GM18520 (cell line): ENCODE measurements at regions not wholly inside any gene's neighbourhood (a gene's known extent, or its start where the extent isn't known, plus 50 kb on each side); places are given as distances from the start of the nearest gene placed in this dataset.

ENCODE experiments used
- ATAC-seq: cut with Tn5 transposase; IDR thresholded peaks from one replicate; pipeline ENCODE4 v1.9.1; 2021; ENCODE audit not compliant: unreplicated experiment

DNA sequence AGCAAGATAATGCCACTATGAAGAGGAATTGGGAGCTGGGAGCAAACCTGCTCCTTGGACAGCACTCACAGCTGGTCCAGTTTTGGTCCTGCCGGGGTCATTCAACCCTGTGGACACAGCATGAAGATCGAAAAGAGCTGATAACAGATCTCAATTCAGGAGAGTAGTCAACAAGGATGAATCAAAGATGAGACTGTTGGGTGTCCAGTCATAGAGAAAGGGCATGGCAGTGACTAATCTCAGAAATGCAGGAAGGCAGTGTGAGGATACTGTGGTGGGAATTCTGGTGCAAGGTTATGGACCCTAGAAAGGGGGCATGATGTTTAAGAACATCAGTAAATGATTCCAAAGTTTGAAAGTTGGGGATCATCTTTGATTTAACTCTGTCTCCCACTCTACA lies 261.4 kb upstream of the ZP4 start:
- ATAC-seq = no peak

- ATAC-seq = no peak
Observed at GRCh38 chr1:238143038-238143437, 252.3 kb upstream of the ZP4 start.

DNA sequence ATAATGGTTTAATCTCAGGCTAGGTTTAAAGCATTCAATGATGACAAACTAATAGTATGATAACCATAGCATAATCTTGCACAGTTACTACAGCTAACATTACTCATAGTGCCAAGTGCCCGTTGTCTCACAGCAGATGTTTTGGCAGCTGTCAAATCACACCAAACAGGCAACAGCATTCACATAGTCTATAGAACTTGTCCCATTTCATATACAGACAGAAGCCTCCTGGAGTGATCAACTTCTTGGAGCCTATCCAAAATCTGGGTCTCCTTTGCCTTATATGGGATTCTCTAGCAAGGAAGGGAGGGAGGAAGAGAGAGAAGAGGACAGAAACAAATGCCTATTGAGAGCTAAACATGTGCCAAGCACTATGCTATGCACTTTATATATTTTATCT lies 250.6 kb upstream of the ZP4 start:
- ATAC-seq = no peak

- ATAC-seq = no peak
Observed at GRCh38 chr1:238139713-238140112, 249.0 kb upstream of the ZP4 start.

DNA sequence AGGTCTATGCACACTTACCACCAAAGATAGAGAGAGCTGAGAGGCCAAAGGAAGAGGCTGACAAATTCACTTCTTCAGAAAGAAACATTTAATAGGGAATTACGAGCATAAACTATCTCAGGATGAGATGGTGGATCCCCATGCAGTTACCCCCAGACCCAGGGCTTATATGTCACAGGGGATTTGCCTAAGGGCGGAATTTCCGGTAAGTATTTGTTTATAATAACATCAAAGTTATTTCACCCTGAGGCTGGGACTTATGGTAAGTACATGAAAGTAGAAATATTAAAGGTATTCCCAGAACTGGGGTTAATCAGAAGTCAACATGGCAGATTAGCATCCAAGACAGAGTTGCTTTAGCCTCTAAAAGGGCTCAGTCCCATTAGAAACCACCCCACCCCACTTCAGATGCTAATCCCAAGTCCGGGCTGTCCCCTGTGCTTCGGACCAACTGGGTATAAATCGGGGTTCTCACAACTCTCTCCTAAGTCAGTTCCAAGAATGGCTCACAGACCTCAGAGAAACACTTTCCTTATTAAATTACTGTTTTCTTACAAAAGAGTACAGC lies 247.4 kb upstream of the ZP4 start:
- ATAC-seq = no peak

DNA sequence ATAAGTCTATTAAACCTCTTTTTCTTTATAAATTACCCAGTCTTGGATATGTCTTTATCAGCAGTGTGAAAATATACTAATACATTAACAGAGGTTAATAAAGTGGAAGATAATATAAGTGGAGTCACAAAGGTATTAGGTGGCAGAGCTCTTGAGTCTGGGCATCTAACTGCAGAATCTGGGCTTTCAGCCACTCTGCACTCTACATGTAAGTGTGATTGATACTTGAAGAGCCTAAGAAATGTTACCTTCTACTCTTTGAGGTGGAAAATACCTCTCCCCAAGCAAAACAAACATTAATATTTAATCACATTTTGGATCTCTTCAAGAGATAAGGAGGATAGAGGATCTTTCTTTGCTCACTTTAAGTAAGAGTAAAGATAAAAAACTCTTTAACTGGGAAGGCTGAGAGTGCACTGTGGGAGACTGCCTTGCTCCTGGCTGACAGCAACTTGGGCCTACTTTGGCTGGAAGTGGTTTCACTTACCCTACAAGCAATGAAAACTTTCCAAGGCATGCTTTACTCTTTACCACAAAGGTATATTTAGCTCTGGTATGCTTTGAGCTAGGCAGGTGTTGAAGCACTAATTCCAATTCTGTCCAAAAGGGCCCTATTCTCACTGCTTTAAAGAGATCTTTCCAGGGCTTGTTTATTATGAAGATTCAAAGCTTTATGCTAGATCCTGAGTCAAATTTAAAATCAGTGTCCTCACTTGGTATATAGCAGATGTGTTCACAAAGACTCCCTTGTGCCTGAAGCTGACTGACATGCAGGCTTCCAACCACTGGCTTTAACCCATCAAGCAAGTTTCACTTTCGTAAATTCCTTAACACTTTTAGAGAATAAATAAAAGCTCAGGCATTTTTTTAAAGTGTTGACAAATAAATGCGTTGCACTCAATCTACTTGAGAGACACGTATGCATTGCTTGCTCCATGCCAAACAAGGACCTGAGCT lies 245.3 kb upstream of the ZP4 start:
- no peak for ATAC-seq

DNA sequence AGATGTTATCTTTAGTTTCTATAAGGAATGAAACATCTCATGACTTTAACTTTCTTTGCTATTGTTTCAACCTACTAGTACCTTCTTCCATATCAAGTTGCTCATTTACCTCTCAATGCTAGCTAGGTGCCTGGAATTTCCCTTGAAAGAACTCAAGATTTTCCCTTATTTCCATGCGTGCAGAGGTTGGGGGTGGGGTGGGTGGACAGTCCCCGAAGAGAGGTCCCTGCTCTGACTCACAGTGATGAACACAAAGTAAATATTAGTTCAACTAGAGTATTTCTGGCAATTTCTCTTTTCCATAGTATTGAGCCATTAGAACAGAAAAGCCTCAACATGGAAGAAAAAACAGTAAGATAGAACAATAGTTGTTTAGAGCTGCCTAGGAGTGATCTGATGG lies 239.0 kb upstream of the ZP4 start:
- no peak for ATAC-seq

DNA sequence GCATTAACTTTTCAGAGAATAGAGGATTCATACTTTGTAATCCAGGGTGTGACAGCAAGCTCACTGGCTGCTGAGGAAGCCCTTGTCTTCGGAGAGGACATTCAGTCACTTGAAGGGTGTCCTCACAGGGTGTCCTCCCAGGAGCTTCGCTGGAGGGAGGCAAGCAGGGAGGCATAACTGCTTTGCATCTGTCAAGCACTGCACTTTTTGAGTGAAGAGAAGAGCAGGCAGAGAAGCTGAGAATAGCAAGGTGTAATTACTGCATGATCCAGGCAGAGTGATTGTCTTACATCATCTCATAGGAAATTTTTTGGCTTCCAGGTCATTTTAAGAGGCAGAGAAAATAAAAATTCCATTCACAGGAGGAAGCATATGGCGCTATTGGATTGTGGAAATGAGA lies 232.5 kb upstream of the ZP4 start:
- ATAC-seq = no peak

DNA sequence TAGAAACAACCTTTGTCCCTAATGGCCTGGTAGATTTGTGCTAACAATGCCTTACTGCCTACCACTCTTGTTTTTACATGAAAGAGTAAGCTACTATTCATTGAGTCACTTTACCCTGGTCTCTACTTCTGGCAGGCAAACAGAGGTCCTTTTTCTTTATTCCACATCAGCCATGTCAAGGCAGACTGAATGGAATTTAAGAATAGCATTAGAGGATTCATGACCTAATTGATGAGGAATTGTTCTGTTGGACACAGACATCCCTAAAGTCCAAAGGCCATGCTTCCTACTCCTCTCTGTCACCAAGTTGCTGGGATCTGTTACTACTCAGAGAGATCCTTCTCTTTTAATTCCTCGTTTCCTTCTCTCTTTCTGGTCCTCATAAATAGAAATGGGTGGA lies 229.1 kb upstream of the ZP4 start:
- ATAC-seq = no peak

DNA sequence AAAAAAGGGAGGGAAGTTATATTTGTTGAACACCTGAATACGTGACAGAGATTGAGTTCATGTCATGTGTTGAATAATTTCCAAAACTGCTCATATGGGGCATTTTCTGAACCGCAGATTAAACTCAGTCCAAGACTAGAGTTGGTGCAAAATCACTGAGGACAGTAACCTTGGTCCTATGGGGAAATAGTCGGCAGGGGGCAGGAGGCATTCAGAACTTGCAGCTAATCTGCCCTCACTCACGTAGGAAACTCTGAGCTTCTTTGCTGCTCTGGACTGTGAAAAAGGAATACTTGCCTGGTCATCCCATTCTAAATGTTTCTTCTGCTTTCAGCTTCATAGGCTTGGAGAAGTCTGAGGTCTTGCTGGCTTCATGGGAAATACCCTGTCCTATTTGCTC lies 228.3 kb upstream of the ZP4 start:
- no peak for ATAC-seq

- no peak for ATAC-seq
Observed at GRCh38 chr1:238115852-238116251, 225.1 kb upstream of the ZP4 start.

DNA sequence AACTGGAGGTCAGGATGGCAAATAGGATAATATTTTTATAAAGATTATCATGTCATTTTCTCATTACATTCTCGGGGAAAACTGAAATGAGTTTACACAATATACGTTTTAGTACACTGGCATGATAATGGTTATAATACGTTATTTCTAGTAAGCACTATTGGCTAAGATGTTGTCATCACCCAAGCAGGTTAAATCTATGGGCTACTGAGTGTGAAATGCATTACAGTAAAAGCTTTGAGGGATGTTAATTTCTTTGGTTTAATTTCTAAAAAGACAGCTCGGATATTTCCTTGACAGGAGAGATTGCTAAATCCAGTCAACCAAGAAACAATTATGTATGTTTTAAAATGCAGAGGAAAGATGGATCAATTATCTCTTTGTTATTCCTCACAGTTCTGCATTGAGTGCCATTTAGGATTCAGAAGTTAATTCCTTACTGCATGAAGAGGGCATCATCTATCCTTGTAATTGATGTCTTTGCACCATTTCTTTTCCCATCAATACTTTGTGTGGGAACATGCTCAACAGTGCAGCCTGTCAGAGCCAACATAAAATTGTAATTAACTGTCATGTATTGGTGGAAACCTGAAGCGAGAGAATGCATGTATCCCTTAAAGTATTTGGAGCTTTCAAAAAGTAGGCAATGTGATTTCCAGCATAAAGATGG lies 222.4 kb upstream of the ZP4 start:
- ATAC-seq = no peak

- no peak for ATAC-seq
Observed at GRCh38 chr1:238111516-238111915, 220.8 kb upstream of the ZP4 start.

DNA sequence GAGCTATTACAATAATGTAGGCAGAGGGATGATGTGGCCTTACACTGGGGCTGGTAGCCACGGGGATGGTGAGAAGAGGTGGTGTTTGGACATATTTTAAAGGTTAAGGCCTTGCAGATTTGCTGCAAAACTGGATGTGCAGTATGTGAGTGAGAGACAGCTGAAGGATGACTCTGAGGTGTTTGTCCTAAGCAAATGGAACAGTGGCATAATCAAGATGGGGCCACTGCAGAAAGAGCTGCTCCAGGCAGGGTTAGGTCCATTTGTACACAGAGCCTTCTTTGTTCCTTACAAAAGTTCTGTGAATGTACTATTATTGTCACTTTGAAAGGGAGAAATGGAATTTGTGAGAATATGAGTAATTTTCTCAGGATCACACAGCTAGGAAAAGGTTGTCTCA lies 220.4 kb upstream of the ZP4 start:
- ATAC-seq = no peak

- ATAC-seq = no peak
Observed at GRCh38 chr1:238108417-238108816, 217.7 kb upstream of the ZP4 start.

- no peak for ATAC-seq
Observed at GRCh38 chr1:238107322-238107721, 216.6 kb upstream of the ZP4 start.

DNA sequence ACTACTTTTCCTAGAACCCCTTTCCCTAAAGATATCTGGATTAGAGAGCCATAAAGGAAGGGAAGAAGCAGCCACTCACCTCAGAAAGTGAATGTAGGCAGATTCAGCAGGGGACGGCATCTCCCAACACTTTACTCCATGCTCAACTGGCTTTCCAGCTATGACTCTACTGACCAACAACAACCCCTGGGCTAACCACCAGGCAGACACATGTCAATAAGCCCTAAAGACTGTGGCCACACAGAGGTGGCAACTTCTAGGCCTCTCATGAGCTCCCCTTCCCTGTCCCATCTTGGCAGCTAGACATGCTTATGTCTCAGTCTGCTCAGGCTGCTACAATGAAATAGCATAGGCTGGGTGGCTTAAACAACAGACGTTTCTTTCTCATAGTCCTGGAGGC lies 214.0 kb upstream of the ZP4 start:
- ATAC-seq = no peak

GRCh38 chr1:238101923-238102322 lies 211.2 kb upstream of the ZP4 start:
- ATAC-seq = no peak

DNA sequence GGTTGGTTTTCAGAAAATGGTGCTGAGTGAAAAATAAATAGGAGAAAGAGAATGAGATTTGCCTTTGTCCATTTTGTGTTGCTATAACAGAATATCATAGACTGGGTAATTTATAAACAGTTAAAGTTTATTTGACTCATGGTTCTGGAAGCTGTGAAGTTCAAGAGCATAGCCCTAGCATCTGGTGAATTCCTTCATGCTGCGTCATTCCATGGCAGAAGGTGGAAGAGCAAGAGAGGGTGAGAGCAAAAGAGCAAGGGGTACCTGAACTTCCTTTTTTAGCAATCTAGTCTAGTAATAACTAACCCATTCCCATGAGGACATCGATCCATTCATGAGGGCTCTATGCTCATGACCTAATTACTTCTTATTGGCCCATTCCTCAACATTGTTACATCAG lies 209.1 kb upstream of the ZP4 start:
- no peak for ATAC-seq

DNA sequence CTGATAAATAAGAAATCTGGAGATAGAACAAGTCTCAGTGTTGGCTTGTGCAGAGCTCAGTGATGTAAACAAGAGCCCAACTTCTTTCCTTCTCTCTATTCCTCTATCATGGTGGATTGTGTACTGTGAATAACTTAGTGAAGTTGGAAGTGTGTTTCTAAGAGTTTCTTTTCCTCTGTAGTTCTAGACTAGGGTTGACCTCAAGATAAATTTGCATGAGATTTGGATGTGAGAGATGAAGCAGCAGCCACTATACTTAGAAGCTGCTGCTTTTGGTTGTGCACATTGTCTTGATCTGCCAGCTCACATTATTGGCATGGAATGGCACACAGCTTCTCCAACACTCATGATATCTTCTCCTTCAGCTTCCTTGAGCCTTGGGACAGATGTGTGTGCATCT lies 198.9 kb upstream of the ZP4 start:
- no peak for ATAC-seq

- ATAC-seq = no peak
Observed at GRCh38 chr1:238088560-238089290, 198.0 kb upstream of the ZP4 start.
